Glomerular endothelial cell (primary cell): ENCODE measurements at regions not wholly inside any gene's neighbourhood (a gene's known extent, or its start where the extent isn't known, plus 50 kb on each side); places are given as distances from the start of the nearest gene placed in this dataset.
"Not testable (repeated sequence)": the region's sequence is repeated elsewhere in the genome, so short reads cannot be mapped to it uniquely, and the experiment has no call there.

Source experiments
- DNase-seq: peaks from one replicate; pipeline ENCODE4 v3.0.0-alpha.2; 2011; ENCODE audit warnings: low read depth, low spot score; ENCODE audit errors: extremely low read depth

- no peak for DNase-seq
Observed at GRCh38 chr3:124619887-124620599, 110.2 kb upstream of the UMPS start.

GRCh38 chr3:124620600-124621063 is 109.6 kb upstream of the UMPS start:
- no peak for DNase-seq

- DNase-seq, result no peak
Observed at GRCh38 chr3:124621498-124621897, 108.8 kb upstream of the UMPS start.

- no peak for DNase-seq
Observed at GRCh38 chr3:124625074-124625473, 105.2 kb upstream of the UMPS start.

- DNase-seq, result no peak
Observed at GRCh38 chr3:124627501-124627908, 102.7 kb upstream of the UMPS start.

- no peak for DNase-seq
Observed at GRCh38 chr3:124628863-124629262, 101.4 kb upstream of the UMPS start.

- DNase-seq, result no peak
Observed at GRCh38 chr3:124629497-124629896, 100.8 kb upstream of the UMPS start.

- no peak for DNase-seq
Observed at GRCh38 chr3:124630960-124631359, 99.3 kb upstream of the UMPS start.

GRCh38 chr3:124631727-124632126 is 98.5 kb upstream of the UMPS start:
- no peak for DNase-seq

- no peak for DNase-seq
Observed at GRCh38 chr3:124632566-124633140, 97.6 kb upstream of the UMPS start.

- no peak for DNase-seq
Observed at GRCh38 chr3:124633524-124633923, 96.7 kb upstream of the UMPS start.

- DNase-seq, result no peak
Observed at GRCh38 chr3:124634210-124635168, 95.8 kb upstream of the UMPS start.

GRCh38 chr3:124635169-124635539 is 95.1 kb upstream of the UMPS start:
- no peak for DNase-seq

- DNase-seq, result no peak
Observed at GRCh38 chr3:124636101-124636862, 94.0 kb upstream of the UMPS start.

- DNase-seq, result no peak
Observed at GRCh38 chr3:124636863-124637296, 93.4 kb upstream of the UMPS start.

GRCh38 chr3:124639406-124640237 is 90.6 kb upstream of the UMPS start:
- DNase-seq, result no peak

- DNase-seq, result no peak
Observed at GRCh38 chr3:124640635-124641306, 89.5 kb upstream of the UMPS start.

GRCh38 chr3:124643453-124643852 is 86.8 kb upstream of the UMPS start:
- no peak for DNase-seq

- DNase-seq, result not testable (repeated sequence)
Observed at GRCh38 chr3:124646186-124646585, 84.1 kb upstream of the UMPS start.
